GM18951 (cell line): ENCODE measurements at regions not wholly inside any gene's neighbourhood (a gene's known extent, or its start where the extent isn't known, plus 50 kb on each side); places are given as distances from the start of the nearest gene placed in this dataset.

Source experiments
- POLR2A ChIP-seq: IDR thresholded peaks from 4 replicates; pipeline ENCODE4 v1.6.1; 2011; ENCODE audit warnings: mild to moderate bottlenecking; ENCODE audit not compliant: insufficient read length, insufficient read depth; ENCODE audit errors: extremely low read depth
- in situ Hi-C: fragments of 300-500 bp; cut with MboI; formaldehyde crosslinking; loops from one replicate; pipeline ENCODE4 v1.12.0; 2022; ENCODE audit warnings: low sequenced_read_pairs, mixed read lengths, inconsistent platforms; ENCODE audit not compliant: unreplicated experiment

- in situ Hi-C loops, result no loop called here
- TF ChIP-seq POLR2A, result no peak
Measured at GRCh38 chr15:91660174-91660649, 193.3 kb upstream of the SLCO3A1 start.

GRCh38 chr15:91664224-91664836, 189.2 kb upstream of the SLCO3A1 start:
- no peak for TF ChIP-seq POLR2A
- in situ Hi-C loops, result no loop called here

DNA sequence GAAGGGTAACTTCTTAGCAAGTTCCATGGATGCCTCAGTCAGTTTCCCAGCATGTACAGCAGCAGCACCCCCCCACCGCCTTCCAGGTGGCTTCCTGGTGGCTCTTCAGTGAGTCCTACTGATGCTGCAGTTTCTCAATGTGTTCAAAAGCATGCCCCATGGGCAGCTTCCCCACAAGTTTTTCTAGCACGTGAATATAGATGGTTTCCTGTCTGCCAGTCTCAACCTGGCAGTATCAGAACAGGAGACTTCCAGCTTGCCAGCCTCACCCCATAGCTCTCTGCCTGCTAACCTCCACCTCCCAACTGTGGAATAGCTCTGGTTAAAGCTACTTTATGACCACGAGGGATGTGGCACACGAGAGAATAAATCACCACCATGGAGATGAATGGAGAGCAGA, 188.3 kb upstream of the SLCO3A1 start:
- no peak for TF ChIP-seq POLR2A
- in situ Hi-C loops, result no loop called here

GRCh38 chr15:91668370-91668769, 185.1 kb upstream of the SLCO3A1 start:
- no peak for TF ChIP-seq POLR2A
- in situ Hi-C loops, result no loop called here

DNA sequence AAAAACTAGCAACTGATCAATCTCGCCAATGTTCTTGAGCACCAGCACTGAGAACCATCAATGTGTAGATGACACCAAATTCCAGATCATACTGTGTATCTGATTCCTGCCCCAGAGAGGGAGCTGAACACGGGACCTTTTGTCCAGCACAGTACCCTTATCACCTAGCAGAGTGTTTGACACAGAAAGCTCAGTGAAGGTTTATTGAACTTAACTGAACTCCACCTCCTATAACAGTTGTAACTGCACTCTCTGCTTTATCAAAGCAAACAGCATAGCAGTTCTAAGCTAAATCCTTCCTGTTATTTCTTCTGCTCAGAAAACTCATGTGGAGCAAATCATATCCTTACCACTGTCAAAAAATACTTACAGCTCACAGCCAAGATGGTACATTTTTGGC, 183.4 kb upstream of the SLCO3A1 start:
- TF ChIP-seq POLR2A, result no peak
- in situ Hi-C loops, result no loop called here

- in situ Hi-C loops, result loop anchor here (25.0 kb wide), 1 partner anchor 366 kb away; no protein-coding TSS in a partner anchor
- TF ChIP-seq POLR2A, result no peak
Measured at GRCh38 chr15:91678003-91678402, 175.5 kb upstream of the SLCO3A1 start.

DNA sequence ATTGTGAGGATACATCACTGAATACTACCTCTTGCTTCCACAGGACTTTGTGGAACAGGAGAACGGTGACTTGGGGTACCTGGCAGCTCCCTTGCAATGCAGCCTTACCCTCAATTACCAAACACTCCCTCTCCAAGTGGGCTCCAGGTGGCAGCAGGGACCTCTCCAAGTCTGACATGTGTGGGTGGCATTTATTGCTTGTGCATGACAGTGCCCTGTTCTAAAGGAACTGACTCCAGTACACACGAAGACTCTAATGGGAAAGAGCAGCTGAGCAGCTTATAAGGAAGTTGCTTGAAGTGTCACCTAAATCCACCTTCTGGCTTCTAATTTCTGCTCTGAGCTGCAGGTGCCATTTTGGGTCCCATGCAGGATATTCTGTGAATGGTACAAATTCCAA, 174.1 kb upstream of the SLCO3A1 start:
- no peak for TF ChIP-seq POLR2A
- in situ Hi-C loops, result loop anchor here (25.0 kb wide), 1 partner anchor 367 kb away; no protein-coding TSS in a partner anchor

GRCh38 chr15:91685436-91685835, 168.1 kb upstream of the SLCO3A1 start:
- in situ Hi-C loops, result loop anchor here (25.0 kb wide), 1 partner anchor 373 kb away; no protein-coding TSS in a partner anchor
- TF ChIP-seq POLR2A, result no peak

GRCh38 chr15:91688811-91689210, 164.7 kb upstream of the SLCO3A1 start:
- in situ Hi-C loops, result loop anchor here (25.0 kb wide), 1 partner anchor 377 kb away; no protein-coding TSS in a partner anchor
- TF ChIP-seq POLR2A, result no peak

DNA sequence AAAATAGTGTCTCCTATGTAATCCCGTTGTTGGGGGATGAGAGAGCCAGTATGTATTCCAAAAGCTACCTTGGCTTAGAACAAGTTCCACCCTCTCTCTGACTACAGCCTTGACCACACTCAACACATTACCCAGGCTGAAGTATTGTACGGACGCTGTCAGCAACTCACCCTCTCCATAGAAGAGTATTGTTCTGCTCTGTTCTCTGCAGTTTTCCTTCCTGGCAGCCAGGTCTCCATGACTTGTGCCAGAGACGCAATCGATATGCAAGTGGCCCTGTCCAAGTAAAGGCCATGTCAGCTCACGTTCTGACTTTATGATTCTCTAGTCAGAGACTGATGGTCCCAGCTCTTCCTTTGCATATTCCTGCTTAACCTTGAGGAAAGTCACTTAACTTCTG, 164.1 kb upstream of the SLCO3A1 start:
- no peak for TF ChIP-seq POLR2A
- in situ Hi-C loops, result loop anchor here (25.0 kb wide), 1 partner anchor 377 kb away; no protein-coding TSS in a partner anchor

GRCh38 chr15:91692596-91692995, 160.9 kb upstream of the SLCO3A1 start:
- in situ Hi-C loops, result loop anchor here (25.0 kb wide), 1 partner anchor 380 kb away; no protein-coding TSS in a partner anchor
- no peak for TF ChIP-seq POLR2A

- TF ChIP-seq POLR2A, result no peak
- in situ Hi-C loops, result loop anchor here (25.0 kb wide), 1 partner anchor 382 kb away; no protein-coding TSS in a partner anchor
Measured at GRCh38 chr15:91694131-91694830, 159.2 kb upstream of the SLCO3A1 start.

DNA sequence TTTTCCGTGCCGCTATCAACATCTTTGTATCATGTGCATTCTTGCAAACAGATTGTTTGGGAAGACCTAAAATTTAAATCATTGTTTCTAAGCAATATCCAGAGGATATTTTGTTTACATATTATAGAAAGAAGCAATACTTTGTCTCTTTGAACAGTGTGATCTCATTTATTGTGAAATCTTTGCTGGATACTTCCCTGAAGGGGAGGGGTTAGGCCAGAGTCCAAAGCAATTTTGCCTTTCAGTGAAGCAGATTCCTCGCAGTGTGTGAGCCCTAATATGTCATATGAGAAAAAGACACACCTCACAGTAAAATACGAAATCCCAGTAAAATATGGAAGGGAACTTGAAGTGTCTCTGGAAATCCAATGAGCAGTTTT, 158.7 kb upstream of the SLCO3A1 start:
- TF ChIP-seq POLR2A, result no peak
- in situ Hi-C loops, result loop anchor here (25.0 kb wide), 1 partner anchor 383 kb away; no protein-coding TSS in a partner anchor
